ENCODE measurements at regions not wholly inside any gene's neighbourhood (a gene's known extent, or its start where the extent isn't known, plus 50 kb on each side); places are given as distances from the start of the nearest gene placed in this dataset.

DNA sequence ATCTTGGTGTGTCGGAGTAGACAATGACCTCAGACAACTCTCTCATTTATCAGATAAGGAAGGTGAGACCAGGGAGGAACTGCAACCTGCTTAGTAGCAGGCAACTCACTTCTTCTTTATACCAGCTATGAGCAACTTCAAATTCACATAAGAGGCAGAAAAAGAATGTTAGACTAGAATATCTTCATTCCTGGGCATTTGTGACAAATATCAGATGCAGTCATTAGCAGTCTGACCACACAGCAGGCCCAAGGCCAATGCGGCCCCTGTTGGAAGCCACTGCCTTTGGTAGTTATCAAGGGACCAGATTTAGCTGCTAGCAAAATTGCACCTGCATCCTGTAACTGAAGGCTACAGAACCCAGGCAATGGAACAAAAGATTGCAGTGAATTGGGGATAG, 219.2 kb upstream of the RASGEF1B start:
- TF ChIP-seq, protein P1, sequence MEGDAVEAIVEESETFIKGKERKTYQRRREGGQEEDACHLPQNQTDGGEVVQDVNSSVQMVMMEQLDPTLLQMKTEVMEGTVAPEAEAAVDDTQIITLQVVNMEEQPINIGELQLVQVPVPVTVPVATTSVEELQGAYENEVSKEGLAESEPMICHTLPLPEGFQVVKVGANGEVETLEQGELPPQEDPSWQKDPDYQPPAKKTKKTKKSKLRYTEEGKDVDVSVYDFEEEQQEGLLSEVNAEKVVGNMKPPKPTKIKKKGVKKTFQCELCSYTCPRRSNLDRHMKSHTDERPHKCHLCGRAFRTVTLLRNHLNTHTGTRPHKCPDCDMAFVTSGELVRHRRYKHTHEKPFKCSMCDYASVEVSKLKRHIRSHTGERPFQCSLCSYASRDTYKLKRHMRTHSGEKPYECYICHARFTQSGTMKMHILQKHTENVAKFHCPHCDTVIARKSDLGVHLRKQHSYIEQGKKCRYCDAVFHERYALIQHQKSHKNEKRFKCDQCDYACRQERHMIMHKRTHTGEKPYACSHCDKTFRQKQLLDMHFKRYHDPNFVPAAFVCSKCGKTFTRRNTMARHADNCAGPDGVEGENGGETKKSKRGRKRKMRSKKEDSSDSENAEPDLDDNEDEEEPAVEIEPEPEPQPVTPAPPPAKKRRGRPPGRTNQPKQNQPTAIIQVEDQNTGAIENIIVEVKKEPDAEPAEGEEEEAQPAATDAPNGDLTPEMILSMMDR (IDR thresholded peaks at IDR 0.05): no peak
- no peak for TF ChIP-seq ZFX (IDR thresholded peaks at IDR 0.05; ENCODE audit: borderline replicate concordance)

Data from 22Rv1 (cell line).